HG03045 (cell line): ENCODE measurements at regions not wholly inside any gene's neighbourhood (a gene's known extent, or its start where the extent isn't known, plus 50 kb on each side); places are given as distances from the start of the nearest gene placed in this dataset.

ENCODE experiments used
- ATAC-seq: cut with Tn5 transposase; IDR thresholded peaks from one replicate; pipeline ENCODE4 v1.9.1; 2021; ENCODE audit warnings: mild to moderate bottlenecking, moderate library complexity; ENCODE audit not compliant: unreplicated experiment

DNA sequence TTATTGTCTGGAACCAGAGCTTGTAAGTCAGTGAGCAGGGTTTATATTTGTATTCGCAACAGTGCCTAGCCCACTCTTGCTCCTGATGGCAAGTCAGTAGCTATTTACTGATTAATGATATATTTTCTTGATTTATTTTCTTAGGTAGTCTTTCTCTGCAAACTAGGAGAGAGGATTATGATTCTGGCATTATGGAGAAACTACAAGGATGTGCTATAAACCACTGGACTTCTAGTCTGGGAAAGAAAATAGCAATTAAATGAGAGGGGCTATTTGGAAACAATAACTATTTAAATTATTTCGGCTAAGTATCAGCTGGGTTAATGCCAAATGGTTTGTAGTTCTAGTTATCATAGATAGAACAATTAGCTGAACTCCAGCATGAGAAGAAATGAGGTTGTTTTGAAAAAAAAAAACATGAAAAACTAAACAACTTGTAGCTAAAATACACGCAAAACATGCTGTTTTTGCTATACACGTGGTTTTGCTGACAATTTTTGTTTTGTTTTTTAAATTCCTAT, 304.9 kb upstream of the TCF21 start:
- ATAC-seq, result no peak

DNA sequence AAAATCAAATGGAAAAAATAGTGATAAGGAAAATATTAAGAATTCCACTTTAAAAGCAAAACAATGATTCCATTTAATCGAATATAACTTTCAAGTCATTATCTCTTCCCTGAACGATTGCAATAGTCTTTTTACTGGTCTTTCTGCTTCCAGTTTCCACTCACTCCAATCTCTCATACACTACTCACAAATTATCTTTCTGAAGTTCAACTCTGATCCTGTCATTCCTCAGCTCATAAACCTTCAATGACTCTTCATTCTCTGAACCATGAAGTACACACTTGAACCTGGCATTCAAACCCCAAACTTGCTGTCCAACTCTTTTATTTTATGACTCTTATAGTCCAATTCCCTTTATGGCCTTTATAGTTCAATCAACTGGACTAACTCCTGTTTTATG, 304.1 kb upstream of the TCF21 start:
- ATAC-seq, result no peak

GRCh38 chr6:133585978-133586377, 302.9 kb upstream of the TCF21 start:
- no peak for ATAC-seq

DNA sequence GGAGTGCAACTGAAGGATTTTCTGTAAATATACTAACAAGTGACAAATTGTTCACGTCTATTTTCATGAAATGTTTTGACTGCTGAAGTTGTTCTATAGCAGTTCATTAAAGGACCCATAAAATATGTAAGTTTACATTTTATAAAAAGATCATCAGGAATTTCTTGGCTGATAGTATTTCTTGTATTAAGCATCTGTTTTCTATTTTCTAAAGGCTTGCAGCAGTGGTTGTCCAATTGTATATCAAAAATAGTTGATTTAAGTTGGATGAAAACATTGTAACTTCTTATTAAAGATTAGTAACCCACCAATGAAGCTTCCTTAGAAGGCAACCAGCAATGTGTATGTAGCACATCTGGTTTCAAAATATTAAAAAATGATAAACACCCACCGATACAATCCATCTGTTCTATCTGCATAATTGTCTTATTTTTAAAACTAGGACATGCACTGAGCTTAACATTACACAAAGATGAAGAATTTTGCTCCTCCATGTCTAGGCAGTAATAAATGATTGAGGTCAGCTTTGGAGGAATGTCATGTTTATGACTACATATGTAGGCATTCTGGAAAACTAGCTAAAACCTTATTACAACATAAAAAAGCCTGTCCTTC, 301.3 kb upstream of the TCF21 start:
- ATAC-seq, result no peak

DNA sequence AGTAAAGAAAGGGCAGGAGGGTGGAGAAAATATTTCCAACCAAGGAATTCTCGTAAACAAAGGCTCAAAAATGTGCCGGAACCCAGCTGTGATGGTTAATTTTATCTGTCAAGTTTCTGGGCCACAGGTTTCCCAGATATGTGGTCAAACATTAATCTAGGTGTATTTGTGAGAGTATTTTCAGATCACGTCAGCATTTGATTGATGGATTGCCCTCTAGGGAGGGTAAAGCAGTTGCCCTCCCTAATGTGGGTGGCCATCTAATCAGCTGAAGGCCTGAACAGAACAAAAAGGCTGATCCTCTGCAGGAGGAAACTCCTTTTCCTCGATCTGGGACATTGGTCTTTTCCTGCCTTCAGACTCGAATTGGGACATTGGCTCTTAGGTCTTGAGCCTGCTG, 298.7 kb upstream of the TCF21 start:
- no peak for ATAC-seq

DNA sequence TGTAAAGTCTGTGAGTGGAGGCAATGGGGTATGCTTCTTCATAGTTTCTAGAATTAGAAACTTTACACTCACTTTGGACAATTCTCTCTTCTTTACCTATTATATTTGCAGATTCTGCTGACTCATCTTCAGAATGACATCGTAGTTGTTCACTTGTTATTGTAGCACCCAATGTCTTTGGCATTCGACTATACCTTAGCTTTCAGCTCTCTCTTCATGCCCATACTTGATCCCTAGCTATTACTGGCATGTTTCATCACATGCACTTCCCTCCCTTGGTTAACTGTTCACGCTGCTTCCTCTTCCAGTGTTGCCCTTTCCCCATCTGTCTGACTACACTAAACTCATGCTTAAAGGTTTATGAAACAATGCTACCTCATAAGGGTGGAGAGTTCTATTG, 298.1 kb upstream of the TCF21 start:
- no peak for ATAC-seq

DNA sequence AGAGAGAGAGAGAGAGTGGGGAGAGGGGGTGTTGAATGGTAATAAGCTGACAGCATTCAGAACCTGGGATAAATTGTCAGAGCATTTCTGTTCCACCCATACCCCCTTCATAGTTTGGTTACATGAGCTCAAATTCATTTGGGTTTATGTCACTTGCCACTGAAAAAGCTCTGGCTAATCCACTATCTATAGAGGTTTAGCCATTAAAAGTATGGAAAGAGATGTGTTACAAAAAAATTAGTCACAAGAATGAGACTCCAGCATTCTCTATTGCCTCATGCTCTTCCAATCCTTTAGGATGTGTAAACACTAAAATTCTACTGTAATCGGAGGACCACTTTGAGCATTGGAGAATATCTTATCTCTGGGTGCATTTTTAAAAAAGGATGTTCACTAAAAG, 297.6 kb upstream of the TCF21 start:
- no peak for ATAC-seq

- ATAC-seq, result no peak
Observed at GRCh38 chr6:133594652-133595110, 294.2 kb upstream of the TCF21 start.

DNA sequence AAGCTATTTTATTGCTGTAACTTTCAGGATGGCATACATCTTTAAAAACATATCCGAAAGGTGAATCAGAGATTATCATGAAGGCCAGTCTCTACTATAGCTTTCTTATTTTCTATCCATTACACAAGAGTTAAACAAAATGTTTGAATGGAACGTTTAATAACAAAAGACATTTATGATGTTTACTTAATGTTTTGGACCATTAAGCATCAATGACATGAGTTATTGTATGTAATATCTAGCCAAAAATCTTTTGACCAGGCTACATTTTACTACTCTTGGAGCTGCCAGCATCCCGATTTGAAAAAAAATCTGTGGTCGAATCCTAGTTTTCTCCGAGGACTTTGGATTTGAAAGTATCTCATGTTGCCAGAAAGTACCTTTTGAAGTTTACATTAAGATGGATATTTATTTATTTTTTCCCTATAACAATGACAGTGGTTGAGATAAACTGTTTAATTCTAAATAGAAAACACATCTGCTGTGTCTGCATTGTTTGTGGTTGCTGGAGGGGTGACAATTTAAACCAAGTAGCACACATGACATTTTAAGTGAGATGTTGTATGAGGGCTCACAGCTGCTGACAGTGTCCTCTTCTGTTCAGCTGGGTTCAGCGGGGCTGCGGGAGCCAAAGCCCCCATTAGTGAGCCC, 293.7 kb upstream of the TCF21 start:
- ATAC-seq, result no peak

GRCh38 chr6:133606852-133607251, 282.1 kb upstream of the TCF21 start:
- ATAC-seq, result no peak

- ATAC-seq, result no peak
Observed at GRCh38 chr6:133608620-133609019, 280.3 kb upstream of the TCF21 start.

GRCh38 chr6:133609415-133610226, 279.3 kb upstream of the TCF21 start:
- ATAC-seq, result no peak

- ATAC-seq, result no peak
Observed at GRCh38 chr6:133610227-133610840, 278.6 kb upstream of the TCF21 start.

GRCh38 chr6:133610971-133611370, 277.9 kb upstream of the TCF21 start:
- ATAC-seq, result no peak

DNA sequence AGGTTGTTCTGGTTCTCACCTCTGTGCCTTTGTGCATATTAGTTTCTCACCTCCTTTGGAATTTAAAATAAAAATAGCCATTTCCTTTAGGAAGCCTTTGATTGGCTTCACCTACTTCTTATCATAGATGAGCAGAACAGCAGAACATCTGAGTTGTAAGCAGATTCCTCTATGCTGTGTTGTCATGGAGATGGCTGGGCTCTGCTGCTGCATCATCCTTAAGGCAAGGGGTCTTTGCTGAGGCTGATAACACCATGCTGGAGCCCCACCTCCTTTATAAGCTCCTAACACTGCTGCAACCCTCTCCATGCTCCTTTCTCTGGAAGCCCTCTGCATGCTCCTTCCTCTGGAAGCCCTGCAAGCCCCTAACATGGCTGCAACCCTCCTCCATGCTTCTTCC, 276.5 kb upstream of the TCF21 start:
- ATAC-seq, result no peak

DNA sequence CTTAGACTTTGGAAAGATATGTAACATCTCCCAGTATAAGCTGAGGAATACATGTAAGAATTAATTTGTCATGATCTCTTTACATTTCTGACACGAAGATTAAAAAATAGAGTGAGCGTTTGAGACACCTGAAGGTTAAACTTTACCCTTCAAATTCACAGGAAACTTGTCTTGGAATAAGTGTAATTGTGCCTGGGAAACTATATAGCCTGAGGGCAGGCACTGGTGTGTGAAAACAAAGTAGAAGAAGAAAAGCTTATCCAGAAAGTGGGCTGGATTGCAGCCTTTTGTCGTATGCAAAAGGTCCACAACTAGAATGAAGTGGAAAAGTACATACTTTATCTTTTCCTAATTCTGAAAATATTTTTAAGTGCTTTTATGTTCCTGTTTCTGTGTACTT, 275.7 kb upstream of the TCF21 start:
- ATAC-seq, result no peak

DNA sequence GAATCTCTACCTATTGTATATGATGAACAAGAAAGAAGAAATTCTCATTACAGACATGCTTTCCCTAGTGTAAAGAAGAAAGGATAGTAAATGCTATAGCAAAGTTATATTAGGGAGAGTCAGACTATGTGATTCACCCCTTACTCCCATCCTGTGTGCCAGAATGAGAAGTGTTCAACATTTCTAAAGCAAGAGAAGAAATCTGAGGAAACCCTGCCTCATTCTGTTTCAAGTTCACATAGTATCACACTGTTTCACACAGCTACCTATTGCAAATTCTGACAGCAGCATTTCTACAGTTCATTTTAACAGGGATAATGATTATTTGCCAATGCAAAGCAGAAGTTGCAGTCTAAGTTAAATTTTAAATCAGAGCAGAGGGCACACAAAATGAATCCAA, 267.2 kb upstream of the TCF21 start:
- ATAC-seq, result no peak

- no peak for ATAC-seq
Observed at GRCh38 chr6:133623065-133623464, 265.8 kb upstream of the TCF21 start.

- no peak for ATAC-seq
Observed at GRCh38 chr6:133623621-133624020, 265.3 kb upstream of the TCF21 start.

DNA sequence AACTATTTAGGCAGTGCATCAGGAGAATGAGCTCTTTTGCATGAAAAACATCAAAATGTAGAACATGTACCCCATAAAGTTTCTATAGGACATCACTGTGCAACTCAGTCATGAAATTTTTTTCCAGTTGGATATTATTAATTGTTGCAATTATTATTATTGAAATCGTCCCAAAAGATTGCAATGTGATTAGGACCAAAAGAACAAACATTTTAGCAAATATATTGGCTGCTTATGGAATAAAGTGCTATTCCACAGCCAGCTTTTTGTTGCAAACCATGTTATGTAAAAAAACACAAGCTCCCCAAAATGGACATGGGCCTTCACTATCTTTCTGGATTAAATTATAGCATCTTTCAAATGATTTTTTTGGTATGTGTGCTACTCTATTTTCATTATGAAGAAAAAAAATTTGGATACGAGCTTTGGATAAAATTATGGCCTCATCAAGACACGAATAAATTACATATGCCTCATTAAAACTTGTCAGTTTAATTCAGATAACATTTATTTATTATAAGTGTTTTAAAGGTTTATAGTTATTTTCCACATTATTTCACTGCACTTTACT, 262.7 kb upstream of the TCF21 start:
- no peak for ATAC-seq

DNA sequence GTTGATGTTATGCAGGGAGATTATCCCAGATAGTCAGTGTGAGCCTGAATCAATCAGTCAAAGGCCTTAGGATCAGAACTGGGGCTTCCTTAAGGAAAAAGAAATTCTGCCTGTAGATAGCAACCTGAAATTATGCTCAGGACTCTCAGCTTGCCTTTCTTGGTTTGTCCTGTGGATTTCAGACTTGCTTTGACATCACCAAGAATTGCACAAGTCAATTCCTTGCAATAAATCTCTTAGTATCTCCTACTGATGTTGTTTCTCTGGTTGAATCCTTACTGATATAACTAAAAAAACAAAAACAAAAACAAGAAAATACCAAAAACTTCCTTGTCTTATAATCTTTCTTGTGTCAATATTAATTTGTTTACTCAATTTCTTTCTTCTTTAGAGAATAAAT, 258.9 kb upstream of the TCF21 start:
- no peak for ATAC-seq
